Fibroblast of mammary gland (primary cell): ENCODE measurements at regions not wholly inside any gene's neighbourhood (a gene's known extent, or its start where the extent isn't known, plus 50 kb on each side); places are given as distances from the start of the nearest gene placed in this dataset.

Experiments used
- DNase-seq: peaks from one replicate; pipeline ENCODE4 v3.0.0-alpha.2; 2010; ENCODE audit warnings: low read depth
- H3K4me3 ChIP-seq: 2 replicates; pipeline ENCODE4 v1.5.1; 2011; ENCODE audit warnings: low read depth, mild to moderate bottlenecking, low read length, moderate library complexity; ENCODE audit not compliant: control insufficient read depth
- CTCF ChIP-seq: conservative IDR thresholded peaks from 2 replicates; pipeline ENCODE4 v1.5.1; 2011; ENCODE audit warnings: low read depth, low read length, inconsistent platforms; ENCODE audit not compliant: control insufficient read depth, insufficient read depth

DNA sequence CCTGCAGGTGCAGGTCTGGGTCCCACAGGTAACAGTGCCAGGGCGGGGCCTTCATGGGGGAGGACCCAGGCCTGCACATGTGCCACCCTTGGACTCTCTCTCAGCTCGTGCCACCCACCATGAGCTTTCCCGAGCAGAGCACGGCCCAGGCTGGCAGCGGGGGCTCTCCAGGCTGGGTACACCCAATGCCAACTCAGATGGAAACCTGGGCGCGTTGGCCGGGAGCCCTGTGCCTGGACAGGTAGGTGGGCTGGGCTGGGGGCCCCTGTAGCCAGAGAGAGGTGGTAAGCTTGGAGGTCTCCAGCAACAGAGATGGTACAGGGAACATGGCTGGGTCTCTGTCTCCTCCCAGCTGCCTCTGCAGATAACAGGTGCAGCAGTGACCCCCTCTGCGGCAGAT is 69.9 kb upstream of the ADARB2 start:
- TF ChIP-seq CTCF: no peak
- H3K4me3 ChIP-seq: no peak overlapping the region
- DNase-seq: no peak

GRCh38 chr10:1802413-1802812 is 65.1 kb upstream of the ADARB2 start:
- TF ChIP-seq CTCF: no peak
- DNase-seq: no peak
- no peak overlapping the region for H3K4me3 ChIP-seq

DNA sequence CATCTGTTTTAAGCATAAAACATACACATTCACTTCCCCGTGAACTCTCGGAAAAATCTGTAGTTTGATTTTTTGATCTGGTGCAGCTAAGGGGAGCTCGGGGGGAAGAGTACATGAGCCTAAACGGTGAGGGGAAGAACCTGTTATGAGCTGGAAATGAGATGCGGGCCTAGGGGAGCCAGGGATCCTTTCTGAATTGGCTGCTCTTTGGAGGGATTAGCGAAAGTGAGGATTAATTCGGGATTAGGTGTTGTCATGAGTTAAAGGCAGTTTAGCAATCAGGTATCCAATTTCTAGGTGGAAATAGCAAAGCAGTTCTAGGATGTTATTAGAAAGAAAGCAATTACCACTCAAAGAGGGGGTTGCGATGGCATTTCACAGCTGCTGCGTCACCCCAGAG is 51.1 kb upstream of the ADARB2 start:
- H3K4me3 ChIP-seq: no peak overlapping the region
- no peak for TF ChIP-seq CTCF
- DNase-seq: no peak
